ENCODE measurements at regions not wholly inside any gene's neighbourhood (a gene's known extent, or its start where the extent isn't known, plus 50 kb on each side); places are given as distances from the start of the nearest gene placed in this dataset.
A peak's percentile ranks its signal among the peaks of the same experiment; 100 is the strongest.

DNA sequence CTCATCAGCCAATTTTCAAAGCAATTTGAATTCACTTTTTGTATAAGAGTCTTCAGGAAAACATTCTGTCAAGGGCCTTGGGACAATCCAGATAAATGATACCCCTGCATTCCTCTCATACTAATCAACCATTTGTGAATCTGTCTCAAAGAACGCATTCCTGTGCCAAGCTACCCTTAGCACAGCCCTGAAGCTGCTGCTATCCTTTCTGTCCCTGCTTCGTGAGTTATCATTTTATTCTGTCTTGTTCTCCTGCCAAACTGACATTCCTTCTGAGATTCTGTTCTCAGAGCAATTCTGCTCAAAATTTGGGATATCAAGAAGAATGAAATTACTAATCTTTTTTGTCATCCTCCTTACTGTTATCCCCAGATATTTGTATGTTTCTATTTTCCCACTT lies 213.9 kb upstream of the STXBP5 start:
- no peak for DNase-seq

DNA sequence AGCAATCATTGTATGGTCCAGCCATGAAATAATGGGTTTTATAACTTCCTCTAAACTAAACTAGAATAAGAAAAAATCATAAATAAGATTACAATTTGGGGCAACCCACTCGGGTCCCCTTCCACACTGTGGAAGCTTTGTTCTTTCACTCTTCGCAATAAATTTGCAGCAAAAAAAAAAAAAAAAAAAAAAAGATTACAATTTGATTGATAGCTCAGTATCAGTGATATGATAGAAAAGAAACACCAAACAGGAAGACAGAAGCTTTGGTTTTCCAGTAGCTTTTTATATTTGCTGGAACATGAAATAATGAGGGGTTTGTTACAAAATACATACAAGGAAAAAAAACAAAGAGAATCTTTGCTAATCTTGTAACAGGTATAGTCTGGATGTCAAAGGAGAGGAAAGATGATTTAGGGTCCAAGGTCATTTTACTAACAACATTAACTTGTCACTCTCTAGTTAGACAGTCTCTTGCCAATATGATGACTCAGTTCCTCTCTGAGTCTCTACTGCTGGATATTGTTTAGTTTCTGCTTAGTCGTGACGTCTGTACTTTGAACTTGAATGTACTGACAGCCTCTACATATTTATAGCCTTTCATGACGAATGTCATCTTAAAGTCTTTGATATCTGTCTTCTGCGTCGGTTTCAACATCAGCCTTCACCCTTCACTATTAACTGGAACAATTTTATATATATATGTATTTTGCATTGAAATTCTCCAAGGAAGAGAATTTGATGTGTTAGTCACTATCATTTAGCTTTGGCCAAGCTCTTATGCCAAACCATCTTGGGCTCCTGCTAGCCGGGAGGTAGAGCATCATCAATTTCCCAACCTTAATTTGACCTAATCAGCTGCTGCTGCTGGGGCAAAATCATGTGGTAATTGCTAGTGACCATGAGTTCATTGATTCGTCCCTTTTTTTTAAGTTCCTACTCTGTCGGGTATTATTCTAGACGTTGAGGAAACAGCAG lies 213.1 kb upstream of the STXBP5 start:
- no peak for DNase-seq

DNA sequence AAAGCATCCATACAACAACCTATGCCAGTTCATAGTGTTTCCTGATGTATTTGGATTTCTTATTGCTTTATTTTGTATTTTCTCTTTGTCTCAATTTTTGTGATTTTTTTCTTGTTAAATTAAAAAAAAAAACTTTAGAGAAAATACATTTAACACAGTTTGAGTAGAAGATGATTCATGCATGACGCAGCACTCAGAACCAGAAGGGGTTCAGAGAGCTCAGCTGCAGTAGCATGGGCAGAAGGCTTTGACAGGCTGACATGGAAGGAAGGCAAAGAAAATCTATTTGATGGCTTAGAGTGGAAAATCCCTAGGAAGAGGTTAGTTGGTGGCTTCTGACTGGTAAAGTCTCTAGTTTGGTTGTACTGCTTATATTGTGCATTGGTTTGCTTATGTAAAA lies 207.2 kb upstream of the STXBP5 start:
- no peak for DNase-seq

DNA sequence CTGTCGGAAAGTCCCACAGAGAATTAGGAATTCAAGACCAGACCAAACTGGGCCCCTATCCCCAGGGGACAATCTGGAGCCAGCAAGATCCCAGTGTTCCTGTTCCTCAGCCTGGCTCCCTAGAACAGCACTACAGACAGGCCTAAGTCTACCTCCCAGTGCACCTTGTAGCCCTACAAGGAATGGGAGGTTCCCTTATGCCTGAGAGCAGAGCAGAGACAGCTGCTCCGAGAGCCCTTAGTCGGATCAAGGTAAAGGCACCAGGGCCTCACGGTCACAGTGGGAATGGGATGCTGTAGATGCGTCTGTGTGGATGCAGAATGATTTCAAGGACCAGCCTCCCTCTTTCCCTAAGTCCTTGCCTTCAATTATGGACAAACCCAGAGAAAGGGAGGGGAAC lies 204.5 kb upstream of the STXBP5 start:
- no peak for DNase-seq

DNA sequence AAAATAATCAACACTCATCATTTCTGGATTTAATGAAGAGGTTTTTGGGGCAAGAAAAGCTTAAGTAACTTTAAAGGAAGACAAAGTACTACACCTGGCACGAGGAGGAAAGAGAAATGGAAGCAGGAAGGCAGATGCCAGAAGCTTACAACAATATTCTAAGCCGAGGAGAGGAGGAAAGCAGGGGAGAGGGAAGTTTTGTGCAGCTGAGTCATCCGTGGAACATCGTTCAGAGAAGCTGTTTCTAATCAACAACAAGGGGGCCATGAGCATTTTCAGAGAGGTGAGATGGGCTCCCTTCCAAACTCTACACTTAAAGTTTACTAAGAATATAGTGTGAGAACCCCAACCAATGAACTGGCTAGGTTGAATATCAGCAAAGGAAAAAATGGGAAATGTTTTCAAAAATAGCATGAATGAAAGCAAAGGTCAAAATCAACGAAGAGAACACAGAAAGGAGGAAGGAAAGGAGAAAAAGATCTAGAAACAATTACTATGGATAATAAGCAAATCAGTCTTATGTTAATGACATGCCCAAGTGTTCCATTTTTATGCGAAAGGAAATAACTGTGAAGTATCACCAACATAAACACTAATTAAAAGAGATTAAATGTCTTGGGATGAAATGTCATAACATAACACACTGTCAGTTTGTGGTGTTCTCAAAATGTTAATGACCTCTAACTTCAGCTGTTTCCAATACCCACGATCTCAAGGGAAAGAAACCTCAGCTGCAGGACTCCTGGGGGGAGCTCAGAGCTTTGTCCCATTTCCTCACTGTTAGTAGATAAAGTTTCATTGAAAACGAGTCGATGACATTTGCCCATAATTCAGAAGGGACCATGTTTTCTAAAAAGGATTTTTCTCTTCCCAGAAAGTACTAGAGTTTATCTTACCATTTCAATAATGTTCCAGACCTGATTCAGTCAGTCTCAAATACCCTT lies 203.4 kb upstream of the STXBP5 start:
- no peak for DNase-seq

DNA sequence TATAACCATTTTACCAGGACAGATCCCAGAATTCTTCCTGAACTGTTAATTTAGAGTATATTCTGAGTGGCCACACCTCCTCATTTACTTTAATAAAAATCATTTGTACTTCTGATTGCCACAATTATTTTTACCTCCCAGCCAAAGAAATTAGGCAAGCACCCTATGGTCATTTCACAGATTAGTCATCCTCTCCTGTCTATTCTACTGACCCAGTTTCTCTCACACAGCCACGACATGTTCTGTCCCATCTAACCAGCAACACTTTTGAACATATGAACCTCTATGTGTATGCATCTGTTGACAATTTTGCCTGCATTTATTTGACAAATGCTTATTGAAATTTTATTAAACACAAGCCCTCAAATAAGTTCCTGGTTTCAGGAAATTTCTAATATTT lies 202.6 kb upstream of the STXBP5 start:
- DNase-seq = no peak

DNA sequence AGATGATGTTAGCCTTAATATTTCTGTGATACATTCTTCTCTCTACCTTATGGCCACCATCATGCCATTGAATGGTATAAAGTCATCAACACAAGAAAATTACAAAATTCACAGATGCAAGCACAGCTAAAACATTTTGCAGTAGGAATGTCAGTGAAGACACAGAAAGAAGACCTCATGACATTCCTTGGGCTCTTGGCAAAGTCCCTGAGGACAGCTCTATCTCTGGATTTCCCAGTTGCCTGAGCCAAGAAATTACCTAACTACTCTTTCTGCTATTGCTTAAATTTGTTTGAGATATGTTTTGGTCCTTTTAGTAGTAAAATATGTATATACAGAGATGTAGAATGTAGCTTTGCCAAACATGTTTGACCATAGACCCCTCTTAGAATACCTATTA lies 201.0 kb upstream of the STXBP5 start:
- no peak for DNase-seq

DNA sequence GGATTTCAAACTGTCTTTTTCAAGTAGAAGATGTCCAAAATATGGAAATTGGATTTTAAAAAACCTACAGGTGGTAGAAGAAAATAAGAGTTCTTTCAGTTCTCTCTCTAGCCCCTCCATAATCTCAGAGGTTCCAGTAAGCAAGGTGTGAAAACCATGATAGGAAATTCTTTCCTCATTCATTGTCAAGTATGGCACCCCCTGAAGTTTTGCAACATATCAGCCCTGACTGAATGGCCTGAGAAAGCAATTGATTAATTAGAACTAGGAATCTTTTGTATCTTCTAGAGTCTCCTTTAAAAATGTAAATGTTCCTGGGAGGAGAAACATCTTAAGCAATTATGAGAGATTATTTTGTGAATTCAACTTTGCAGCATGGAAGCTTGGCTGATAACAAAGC lies 198.7 kb upstream of the STXBP5 start:
- DNase-seq = no peak

DNA sequence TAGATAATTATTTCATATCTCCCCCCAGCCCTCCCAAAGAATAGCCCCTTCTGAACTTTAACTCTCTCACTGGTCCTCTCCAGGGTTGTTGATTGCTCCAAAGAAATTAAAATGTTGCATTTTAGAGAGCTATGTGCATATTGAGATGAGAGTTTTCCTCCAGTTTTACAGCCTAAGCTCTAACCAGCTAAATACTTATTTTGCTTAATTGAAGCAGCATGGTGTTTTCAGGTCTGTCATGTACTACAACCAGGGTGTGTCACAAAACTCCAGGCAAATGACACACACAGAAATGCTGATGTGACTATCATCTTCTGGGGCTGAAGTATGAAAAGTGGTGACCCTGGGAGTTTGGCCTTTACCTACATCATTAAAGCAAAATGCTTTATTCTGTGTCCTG lies 196.8 kb upstream of the STXBP5 start:
- DNase-seq = no peak

DNA sequence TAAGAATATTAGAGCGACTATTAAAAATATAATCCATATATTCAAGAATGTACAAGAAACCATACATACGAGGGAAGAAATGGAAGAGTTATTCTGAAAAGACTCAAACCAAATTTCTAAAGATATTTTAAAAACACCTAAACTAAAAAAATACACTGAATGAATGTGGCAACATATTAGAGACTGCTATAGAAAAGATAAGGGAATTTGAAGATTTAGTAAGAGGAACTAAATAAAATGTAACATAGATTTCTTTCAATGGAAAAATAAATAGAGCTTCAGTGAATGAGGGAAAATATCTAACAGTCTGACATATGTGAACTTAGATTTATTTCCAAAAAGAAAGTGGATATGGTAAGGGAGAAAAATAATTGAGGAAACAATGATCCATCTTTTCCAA lies 194.9 kb upstream of the STXBP5 start:
- DNase-seq = no peak

DNA sequence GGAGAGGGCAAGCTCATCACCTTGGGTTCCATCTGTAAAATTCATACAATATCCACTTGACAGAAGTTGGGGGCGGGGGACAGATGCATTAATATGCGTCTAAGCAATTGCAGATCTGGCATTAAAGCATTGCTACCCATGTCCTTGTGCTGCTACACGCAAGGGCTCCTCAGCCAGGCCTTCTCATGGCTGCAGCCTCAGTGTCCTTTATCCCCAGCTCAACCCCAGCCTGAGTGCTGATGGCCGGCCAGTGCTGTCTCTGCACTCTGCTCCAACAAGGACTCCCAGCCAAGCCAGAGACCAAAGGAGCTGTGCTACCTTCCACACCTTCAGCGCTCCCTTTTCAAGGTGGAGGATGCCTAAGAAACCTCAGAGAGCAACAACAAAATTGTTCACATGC lies 188.5 kb upstream of the STXBP5 start:
- no peak for DNase-seq

DNA sequence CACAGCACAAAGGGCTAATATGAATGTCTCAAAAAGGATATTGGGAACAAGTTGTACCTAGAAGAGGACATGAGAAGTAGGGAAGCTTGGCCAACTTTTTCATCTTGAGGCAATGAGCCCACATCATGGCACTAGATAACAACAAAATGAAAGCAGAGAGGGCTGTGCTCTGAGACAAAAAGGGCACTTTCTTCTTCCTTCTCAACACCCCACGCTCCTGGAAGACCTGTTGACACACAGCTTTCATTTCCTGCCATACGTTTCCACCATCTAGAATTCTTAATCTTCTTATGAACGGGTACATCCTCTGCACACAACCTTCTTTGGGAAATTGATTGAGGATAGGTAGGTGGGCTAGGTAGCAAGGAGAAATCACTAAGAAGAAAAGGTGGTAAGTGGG lies 187.8 kb upstream of the STXBP5 start:
- DNase-seq = no peak

DNA sequence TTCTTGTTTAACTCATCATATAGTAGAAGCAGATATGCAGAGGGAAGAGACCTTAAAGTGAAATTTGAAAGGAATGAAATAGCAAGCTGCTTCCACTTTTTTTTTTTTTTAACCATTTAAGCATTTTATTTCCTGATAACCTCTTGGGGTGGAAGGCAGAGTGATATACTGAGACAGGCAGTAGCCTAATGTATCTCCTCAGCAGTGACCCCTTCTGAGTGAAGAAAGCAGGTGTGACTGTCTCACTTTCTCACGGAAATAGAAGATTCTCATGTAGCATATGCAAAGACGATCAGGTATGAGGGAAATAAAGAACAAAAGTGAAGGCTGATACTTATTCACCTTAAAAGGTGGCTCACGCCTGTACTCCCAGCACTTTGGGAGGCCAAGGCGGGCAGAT lies 187.1 kb upstream of the STXBP5 start:
- DNase-seq = no peak

DNA sequence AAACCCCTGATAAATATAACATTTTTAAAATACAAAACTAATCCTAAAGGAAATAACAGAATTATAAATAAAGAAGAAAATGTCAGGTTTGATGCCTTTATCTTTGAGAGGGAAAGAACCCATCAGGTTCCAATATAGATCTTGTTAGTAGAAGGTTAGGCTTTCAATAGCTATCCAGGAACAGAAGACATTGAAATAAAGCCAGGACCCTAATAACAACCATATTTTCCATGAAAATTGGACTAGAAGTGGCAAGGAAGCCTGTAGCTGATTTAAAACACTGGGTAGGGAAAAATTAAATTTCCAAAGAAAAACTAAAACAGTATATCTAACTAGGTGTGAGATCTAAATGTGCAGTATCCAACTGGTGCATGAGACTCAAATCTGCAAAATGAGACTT lies 185.2 kb upstream of the STXBP5 start:
- DNase-seq = no peak

DNA sequence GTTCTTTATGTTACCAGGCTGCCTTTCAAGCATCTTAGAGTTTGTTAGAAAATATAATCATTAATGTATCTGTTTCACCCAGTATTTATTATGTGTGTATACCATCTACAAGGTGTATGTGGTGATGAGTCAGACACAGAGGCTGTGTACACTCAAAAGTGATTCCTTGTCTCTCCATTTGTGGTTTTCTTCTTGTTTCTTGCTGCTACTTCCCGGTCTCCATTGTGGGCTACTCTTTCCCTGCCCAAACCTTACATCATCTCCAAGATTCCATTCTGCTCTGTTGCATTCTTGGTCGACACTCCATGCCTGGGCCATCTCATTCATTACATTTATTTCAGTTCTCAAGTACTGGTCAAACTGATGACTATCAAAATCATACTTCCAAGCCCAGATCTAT lies 182.2 kb upstream of the STXBP5 start:
- no peak for DNase-seq

DNA sequence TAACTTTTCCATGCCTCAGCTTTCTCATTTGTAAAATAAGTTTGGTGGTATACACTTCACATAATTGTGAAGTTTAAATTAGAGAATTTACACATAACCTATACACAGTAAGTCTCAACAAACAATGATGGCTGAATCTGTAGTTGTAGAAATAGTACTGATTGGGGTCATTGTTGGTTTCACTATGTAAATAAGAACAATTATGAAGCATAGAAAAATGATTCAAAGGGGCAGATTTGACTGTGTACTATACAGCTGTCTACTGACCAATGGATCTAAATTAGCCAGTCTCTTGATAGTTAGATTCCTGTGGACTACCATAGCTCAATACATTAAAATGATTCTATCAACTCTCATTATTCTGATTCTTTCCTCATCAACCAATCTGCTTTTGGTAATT lies 181.1 kb upstream of the STXBP5 start:
- no peak for DNase-seq

DNA sequence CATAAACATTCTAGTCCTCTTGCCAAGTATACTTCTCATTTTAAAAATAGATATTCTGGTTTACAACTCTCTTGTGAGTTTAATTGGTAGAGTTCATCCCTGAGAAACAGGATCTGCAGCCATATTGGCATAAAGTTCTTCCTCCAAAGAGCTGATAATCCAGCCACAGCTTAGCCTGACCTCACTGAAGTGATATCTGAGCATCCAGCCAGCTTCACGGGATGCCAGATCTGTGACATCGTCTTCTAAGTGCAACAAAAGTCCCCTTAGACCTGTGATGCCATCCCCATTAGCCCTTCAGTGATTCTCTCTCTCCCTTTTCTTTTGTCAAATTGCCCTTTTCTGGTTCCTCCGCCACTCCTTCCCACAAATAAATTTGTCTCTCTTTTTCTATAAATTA lies 180.6 kb upstream of the STXBP5 start:
- peak; percentile 44 for DNase-seq

DNA sequence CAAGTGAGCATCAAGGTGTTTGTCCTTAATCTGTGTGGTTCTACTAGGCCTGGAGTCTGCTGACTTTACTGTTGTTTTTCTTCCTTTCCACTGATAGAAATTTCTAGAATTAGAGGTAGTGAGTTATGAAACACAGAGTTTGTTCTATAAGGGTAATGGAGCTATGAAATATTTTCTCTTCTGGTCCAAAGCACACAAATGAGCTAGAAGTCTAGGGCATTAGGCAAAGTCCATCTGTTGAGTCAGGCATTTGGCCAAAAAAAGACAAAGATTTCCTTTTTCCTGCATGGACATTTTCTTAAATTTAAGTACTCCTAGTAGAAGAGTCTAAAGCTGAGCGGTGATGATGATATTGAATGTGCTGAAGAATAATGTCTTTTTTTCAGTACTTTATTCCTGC lies 174.3 kb upstream of the STXBP5 start:
- no peak for DNase-seq

DNA sequence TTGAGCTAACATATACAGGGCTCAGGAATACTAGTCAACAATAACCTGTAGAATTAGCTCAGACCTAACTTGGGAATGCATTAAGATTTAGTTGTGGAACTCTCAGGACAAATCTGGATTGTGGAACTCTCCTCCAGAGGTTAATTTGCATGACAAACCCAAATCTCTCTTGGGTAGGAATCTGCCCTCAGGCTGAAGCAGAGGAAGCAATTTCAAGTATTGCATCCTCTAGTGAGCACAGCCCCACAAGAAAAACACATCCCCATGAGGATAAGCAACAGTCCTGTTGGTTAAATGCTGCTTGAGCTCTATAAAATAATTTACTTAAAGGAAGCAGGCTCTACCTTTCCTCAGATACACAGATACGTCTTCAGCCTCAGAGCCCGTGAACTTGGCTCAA lies 170.9 kb upstream of the STXBP5 start:
- no peak for DNase-seq

DNA sequence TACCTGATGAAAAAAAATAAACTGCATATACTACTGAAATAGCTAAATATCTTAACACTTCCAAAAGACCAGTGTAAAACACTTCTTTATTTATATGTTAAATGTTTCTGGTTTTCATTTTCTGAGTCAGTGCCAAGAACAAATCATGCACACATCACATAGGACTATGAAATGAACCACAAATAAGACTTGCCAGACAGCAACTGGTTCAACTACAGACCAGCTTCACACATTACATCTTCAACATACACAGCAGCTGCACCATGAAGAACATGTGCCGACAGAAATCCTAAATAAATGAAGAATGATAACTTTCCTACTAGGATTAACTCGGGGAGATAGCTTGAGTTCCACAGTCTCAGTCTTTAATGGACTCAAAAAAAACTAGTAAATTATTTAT lies 168.3 kb upstream of the STXBP5 start:
- DNase-seq = no peak

DNA sequence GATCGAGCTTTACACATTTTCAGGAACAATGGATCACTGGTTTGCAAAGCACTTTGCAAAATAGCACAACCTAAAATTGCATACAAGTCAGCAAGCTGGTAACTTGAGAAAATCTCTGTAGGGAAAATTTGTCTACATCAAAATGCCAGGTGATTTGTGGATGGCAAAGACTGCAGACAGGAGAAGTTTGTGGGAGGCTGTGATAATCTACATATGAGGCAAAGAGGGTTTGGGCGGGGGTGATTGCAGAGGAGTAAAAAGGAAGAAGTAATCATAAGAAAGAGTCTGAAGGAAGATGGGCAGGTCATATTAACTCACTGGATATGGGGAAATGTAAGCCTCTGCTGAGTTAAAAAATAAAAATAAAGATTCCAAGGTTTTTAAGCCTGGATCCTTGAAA lies 166.3 kb upstream of the STXBP5 start:
- DNase-seq = no peak

DNA sequence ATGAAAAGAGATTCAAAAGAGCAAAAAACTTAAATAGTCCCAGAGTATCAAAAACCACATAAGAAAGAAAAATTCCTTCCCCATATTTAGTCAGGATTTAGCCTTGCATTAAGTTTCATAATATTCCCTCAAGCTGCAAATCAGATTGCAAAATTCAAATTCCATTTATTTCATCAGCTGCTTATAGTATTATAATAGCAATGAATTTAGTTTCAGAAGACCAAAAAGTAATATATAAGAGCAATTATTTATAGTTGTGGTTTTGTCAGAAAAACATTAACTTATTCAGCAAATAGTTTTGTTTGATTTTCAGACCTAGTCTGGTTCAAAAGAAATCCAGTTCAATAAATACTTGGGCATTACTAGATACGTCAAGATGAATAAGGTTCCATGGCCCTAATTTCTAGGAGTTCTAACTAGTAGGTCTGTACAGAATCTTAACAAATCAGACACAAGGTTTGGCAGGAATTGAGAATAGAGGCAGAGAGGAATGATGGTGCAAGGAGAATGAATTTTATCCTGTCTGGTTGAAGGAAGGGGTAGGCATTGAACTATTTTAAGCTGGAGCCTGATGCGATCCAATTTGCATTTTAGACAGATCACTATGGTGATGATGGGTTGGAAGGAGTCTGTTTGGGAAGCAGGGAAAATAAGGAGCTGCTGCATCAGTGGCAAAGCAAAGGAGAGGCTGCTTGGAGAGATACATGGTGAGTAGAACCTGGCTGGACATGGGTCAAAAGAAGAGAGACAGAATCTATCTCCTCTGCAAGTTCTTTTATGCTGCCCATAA lies 163.9 kb upstream of the STXBP5 start:
- no peak for DNase-seq

DNA sequence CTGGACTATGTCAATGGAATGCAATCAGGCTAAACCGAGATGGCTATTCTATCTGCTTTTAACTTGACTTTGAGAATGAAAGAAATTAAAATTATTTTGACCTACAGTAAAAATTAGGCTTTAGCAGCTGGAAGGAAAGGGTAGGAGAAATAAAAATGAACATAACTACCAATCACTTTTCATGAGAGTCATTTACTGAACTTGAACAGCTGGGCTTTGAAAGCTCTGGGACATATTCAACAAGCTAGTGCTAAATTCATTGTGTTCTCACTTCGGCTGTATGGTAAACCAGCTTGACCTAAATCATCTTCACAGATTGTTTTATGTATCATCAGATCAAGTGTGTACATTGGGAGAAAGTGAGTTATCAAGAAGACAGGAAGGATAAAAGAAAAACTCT lies 161.5 kb upstream of the STXBP5 start:
- DNase-seq = no peak
